ENCODE measurements at regions not wholly inside any gene's neighbourhood (a gene's known extent, or its start where the extent isn't known, plus 50 kb on each side); places are given as distances from the start of the nearest gene placed in this dataset.

GRCh38 chr14:86540636-86541247, 1010.8 kb downstream of the FLRT2 start:
- DNase-seq (ENCODE audit: low read depth in 1 of 2, low spot score in 2 of 2): no peak
- H3K9me3 ChIP-seq (replicated peaks): no peaks in the 10 kb centered on the region

GRCh38 chr14:86539361-86540070, 1009.6 kb downstream of the FLRT2 start:
- Histone ChIP-seq H3K27ac (no peak overlapping the region), H3K9me3 (replicated peaks) (no peaks in the 10 kb centered on the region)

More at GRCh38 chr14:86540636-86541247, 1010.8 kb downstream of the FLRT2 start:
- Histone ChIP-seq H3K36me3 (no peaks in the 10 kb centered on the region), H3K27ac (no peak overlapping the region), H3K4me3 (no peak overlapping the region), H3K4me1 (replicated peaks) (no peaks in the 10 kb centered on the region), H3K27me3 (replicated peaks) (no peaks in the 10 kb centered on the region)

GRCh38 chr14:86533834-86534233, 1003.9 kb downstream of the FLRT2 start:
- Histone ChIP-seq H3K27me3 (replicated peaks) (no peaks in the 10 kb centered on the region), H3K4me3 (no peak overlapping the region), H3K4me1 (replicated peaks) (no peaks in the 10 kb centered on the region), H3K36me3 (no peaks in the 10 kb centered on the region), H3K9me3 (replicated peaks) (no peaks in the 10 kb centered on the region), H3K27ac (no peak overlapping the region)
- DNase-seq (ENCODE audit: low read depth in 1 of 2, low spot score in 2 of 2): no peak

More at GRCh38 chr14:86539361-86540070, 1009.6 kb downstream of the FLRT2 start:
- Histone ChIP-seq H3K36me3 (no peaks in the 10 kb centered on the region), H3K27me3 (replicated peaks) (no peaks in the 10 kb centered on the region), H3K4me3 (no peak overlapping the region), H3K4me1 (replicated peaks) (no peaks in the 10 kb centered on the region)
- no peak for DNase-seq (ENCODE audit: low read depth in 1 of 2, low spot score in 2 of 2)

- Histone ChIP-seq H3K27me3 (replicated peaks) (no peaks in the 10 kb centered on the region), H3K36me3 (no peaks in the 10 kb centered on the region), H3K9me3 (replicated peaks) (no peaks in the 10 kb centered on the region), H3K27ac (no peak overlapping the region), H3K4me1 (replicated peaks) (no peaks in the 10 kb centered on the region), H3K4me3 (no peak overlapping the region)
- no peak for DNase-seq (ENCODE audit: low read depth in 1 of 2, low spot score in 2 of 2)
Observed at GRCh38 chr14:86532219-86532618, 1002.3 kb downstream of the FLRT2 start.

- Histone ChIP-seq H3K4me3 (no peak overlapping the region), H3K9me3 (replicated peaks) (no peaks in the 10 kb centered on the region), H3K27me3 (replicated peaks) (no peaks in the 10 kb centered on the region), H3K4me1 (replicated peaks) (no peaks in the 10 kb centered on the region), H3K27ac (no peak overlapping the region), H3K36me3 (no peaks in the 10 kb centered on the region)
- no peak for DNase-seq (ENCODE audit: low read depth in 1 of 2, low spot score in 2 of 2)
Observed at GRCh38 chr14:86530457-86530856, 1000.5 kb downstream of the FLRT2 start.

- Histone ChIP-seq H3K27ac (no peak overlapping the region), H3K27me3 (replicated peaks) (no peaks in the 10 kb centered on the region), H3K4me1 (replicated peaks) (no peaks in the 10 kb centered on the region), H3K4me3 (no peak overlapping the region), H3K36me3 (no peaks in the 10 kb centered on the region), H3K9me3 (replicated peaks) (no peaks in the 10 kb centered on the region)
- DNase-seq (ENCODE audit: low read depth in 1 of 2, low spot score in 2 of 2): no peak
Observed at GRCh38 chr14:86527312-86527711, 997.4 kb downstream of the FLRT2 start.

GRCh38 chr14:86525673-86526072, 995.7 kb downstream of the FLRT2 start:
- DNase-seq (ENCODE audit: low read depth in 1 of 2, low spot score in 2 of 2): no peak
- H3K27me3 ChIP-seq (replicated peaks): no peaks in the 10 kb centered on the region
- no peaks in the 10 kb centered on the region for H3K36me3 ChIP-seq
- H3K9me3 ChIP-seq (replicated peaks): no peaks in the 10 kb centered on the region
- no peak overlapping the region for H3K4me3 ChIP-seq
- H3K27ac ChIP-seq: no peak overlapping the region
- H3K4me1 ChIP-seq (replicated peaks): no peaks in the 10 kb centered on the region

- Histone ChIP-seq H3K27me3 (replicated peaks) (no peaks in the 10 kb centered on the region), H3K4me1 (replicated peaks) (no peaks in the 10 kb centered on the region), H3K27ac (no peak overlapping the region), H3K9me3 (replicated peaks) (no peaks in the 10 kb centered on the region), H3K36me3 (no peaks in the 10 kb centered on the region), H3K4me3 (no peak overlapping the region)
- no peak for DNase-seq (ENCODE audit: low read depth in 1 of 2, low spot score in 2 of 2)
Observed at GRCh38 chr14:86521843-86522242, 991.9 kb downstream of the FLRT2 start.

- no peak for DNase-seq (ENCODE audit: low read depth in 1 of 2, low spot score in 2 of 2)
- no peaks in the 10 kb centered on the region for H3K9me3 ChIP-seq (replicated peaks)
- no peak overlapping the region for H3K27ac ChIP-seq
- no peak overlapping the region for H3K4me3 ChIP-seq
- no peaks in the 10 kb centered on the region for H3K36me3 ChIP-seq
- H3K27me3 ChIP-seq (replicated peaks): no peaks in the 10 kb centered on the region
- no peaks in the 10 kb centered on the region for H3K4me1 ChIP-seq (replicated peaks)
Observed at GRCh38 chr14:86521031-86521730, 991.2 kb downstream of the FLRT2 start.

GRCh38 chr14:86518298-86518697, 988.4 kb downstream of the FLRT2 start:
- DNase-seq (ENCODE audit: low read depth in 1 of 2, low spot score in 2 of 2): no peak
- no peaks in the 10 kb centered on the region for H3K9me3 ChIP-seq (replicated peaks)
- H3K4me3 ChIP-seq: no peak overlapping the region
- no peaks in the 10 kb centered on the region for H3K4me1 ChIP-seq (replicated peaks)
- no peaks in the 10 kb centered on the region for H3K27me3 ChIP-seq (replicated peaks)
- no peaks in the 10 kb centered on the region for H3K36me3 ChIP-seq
- no peak overlapping the region for H3K27ac ChIP-seq

- no peaks in the 10 kb centered on the region for H3K36me3 ChIP-seq
- H3K4me3 ChIP-seq: no peak overlapping the region
- H3K9me3 ChIP-seq (replicated peaks): no peaks in the 10 kb centered on the region
- DNase-seq (ENCODE audit: low read depth in 1 of 2, low spot score in 2 of 2): no peak
- H3K27ac ChIP-seq: no peak overlapping the region
- H3K4me1 ChIP-seq (replicated peaks): no peaks in the 10 kb centered on the region
- no peaks in the 10 kb centered on the region for H3K27me3 ChIP-seq (replicated peaks)
Observed at GRCh38 chr14:86515195-86515594, 985.3 kb downstream of the FLRT2 start.

GRCh38 chr14:86513564-86513963, 983.6 kb downstream of the FLRT2 start:
- Histone ChIP-seq H3K9me3 (replicated peaks) (no peaks in the 10 kb centered on the region), H3K4me3 (no peak overlapping the region), H3K36me3 (no peaks in the 10 kb centered on the region), H3K27ac (no peak overlapping the region), H3K4me1 (replicated peaks) (no peaks in the 10 kb centered on the region), H3K27me3 (replicated peaks) (no peaks in the 10 kb centered on the region)
- no peak for DNase-seq (ENCODE audit: low read depth in 1 of 2, low spot score in 2 of 2)

GRCh38 chr14:86513056-86513455, 983.1 kb downstream of the FLRT2 start:
- no peaks in the 10 kb centered on the region for H3K4me1 ChIP-seq (replicated peaks)
- H3K9me3 ChIP-seq (replicated peaks): no peaks in the 10 kb centered on the region
- H3K27ac ChIP-seq: no peak overlapping the region
- H3K36me3 ChIP-seq: no peaks in the 10 kb centered on the region
- H3K27me3 ChIP-seq (replicated peaks): no peaks in the 10 kb centered on the region
- no peak for DNase-seq (ENCODE audit: low read depth in 1 of 2, low spot score in 2 of 2)
- no peak overlapping the region for H3K4me3 ChIP-seq

GRCh38 chr14:86510491-86510890, 980.5 kb downstream of the FLRT2 start:
- Histone ChIP-seq H3K27ac (no peak overlapping the region), H3K4me1 (replicated peaks) (no peaks in the 10 kb centered on the region), H3K4me3 (no peak overlapping the region), H3K36me3 (no peaks in the 10 kb centered on the region), H3K9me3 (replicated peaks) (no peaks in the 10 kb centered on the region), H3K27me3 (replicated peaks) (no peaks in the 10 kb centered on the region)
- no peak for DNase-seq (ENCODE audit: low read depth in 1 of 2, low spot score in 2 of 2)
